ENCODE measurements at regions not wholly inside any gene's neighbourhood (a gene's known extent, or its start where the extent isn't known, plus 50 kb on each side); places are given as distances from the start of the nearest gene placed in this dataset.

DNA sequence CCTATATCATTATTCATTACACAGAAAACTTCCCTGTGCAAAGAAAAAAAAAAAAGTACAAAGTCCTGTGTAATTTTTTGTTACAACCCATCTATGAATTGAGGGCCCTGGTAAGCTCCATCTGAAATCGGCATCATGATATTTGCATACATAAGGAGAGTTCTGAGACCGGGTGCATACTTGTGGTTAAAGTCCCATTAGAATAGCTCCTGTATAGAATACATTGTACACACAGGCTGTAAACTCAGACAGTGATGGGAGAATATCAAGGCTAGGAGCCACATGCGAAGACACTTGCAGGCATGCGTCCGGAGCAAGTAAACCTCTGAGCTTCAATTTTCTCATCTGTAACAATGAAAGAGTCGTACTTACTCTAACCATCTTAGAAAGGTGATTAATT lies 353.2 kb downstream of the ETS1 start:
- TF ChIP-seq, protein P1, sequence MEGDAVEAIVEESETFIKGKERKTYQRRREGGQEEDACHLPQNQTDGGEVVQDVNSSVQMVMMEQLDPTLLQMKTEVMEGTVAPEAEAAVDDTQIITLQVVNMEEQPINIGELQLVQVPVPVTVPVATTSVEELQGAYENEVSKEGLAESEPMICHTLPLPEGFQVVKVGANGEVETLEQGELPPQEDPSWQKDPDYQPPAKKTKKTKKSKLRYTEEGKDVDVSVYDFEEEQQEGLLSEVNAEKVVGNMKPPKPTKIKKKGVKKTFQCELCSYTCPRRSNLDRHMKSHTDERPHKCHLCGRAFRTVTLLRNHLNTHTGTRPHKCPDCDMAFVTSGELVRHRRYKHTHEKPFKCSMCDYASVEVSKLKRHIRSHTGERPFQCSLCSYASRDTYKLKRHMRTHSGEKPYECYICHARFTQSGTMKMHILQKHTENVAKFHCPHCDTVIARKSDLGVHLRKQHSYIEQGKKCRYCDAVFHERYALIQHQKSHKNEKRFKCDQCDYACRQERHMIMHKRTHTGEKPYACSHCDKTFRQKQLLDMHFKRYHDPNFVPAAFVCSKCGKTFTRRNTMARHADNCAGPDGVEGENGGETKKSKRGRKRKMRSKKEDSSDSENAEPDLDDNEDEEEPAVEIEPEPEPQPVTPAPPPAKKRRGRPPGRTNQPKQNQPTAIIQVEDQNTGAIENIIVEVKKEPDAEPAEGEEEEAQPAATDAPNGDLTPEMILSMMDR (IDR thresholded peaks at IDR 0.05; ENCODE audit: insufficient read depth, low read length) = no peak
- no peak overlapping the region for H3K4me3 ChIP-seq (ENCODE audit: low read depth, low read length)
- DNase-seq (ENCODE audit: low read depth) = no peak

DNA sequence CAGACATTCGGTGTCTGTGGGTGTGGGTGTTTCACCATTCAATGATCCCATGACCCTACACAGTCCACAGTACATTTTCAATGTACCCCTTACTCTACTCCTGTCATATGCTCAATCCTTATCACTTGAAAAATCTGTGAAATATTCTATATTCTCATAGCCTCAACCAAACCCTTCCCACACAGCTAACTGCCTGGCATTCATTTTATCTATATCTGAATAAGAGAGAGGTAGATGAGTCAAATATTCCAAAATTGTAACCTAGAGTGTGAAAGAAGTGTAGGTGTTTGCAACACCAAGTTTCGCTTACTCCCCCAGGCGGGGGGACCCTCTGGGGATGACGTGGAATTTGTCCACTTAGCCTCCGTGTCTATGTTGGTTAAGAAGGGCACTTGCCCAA lies 354.8 kb downstream of the ETS1 start:
- TF ChIP-seq, protein P1 (IDR thresholded peaks at IDR 0.05; ENCODE audit: insufficient read depth, low read length) = no peak
- no peak overlapping the region for H3K4me3 ChIP-seq (ENCODE audit: low read depth, low read length)
- no peak for DNase-seq (ENCODE audit: low read depth)

DNA sequence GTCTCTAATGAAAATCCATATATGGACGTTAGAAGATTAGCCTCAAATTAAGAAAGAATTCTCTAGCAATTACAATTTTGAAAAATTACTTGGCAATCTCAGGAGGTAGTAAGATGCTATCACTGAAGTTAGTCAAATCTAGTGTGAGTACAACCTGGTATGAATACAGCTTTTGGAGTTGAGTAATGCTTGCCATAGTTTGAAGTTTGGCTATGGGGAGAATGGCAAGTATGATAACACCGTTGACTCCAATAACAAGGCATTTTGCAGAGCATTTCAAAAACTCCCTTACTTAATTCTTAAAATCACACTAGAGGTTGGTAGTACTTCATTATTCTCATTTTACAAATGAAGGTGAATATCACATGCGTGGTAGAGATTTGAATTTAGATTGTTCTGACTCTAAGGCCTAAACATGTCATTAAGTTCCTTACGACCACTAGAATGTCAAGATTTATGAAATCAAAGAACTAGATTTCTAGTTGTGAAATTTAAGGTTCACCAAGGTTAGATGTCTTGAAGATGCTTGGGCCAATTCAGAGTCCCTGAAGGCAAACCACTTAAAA lies 355.4 kb downstream of the ETS1 start:
- TF ChIP-seq, protein P1 (IDR thresholded peaks at IDR 0.05; ENCODE audit: insufficient read depth, low read length) = no peak
- DNase-seq (ENCODE audit: low read depth) = no peak
- H3K4me3 ChIP-seq (ENCODE audit: low read depth, low read length) = no peak overlapping the region

DNA sequence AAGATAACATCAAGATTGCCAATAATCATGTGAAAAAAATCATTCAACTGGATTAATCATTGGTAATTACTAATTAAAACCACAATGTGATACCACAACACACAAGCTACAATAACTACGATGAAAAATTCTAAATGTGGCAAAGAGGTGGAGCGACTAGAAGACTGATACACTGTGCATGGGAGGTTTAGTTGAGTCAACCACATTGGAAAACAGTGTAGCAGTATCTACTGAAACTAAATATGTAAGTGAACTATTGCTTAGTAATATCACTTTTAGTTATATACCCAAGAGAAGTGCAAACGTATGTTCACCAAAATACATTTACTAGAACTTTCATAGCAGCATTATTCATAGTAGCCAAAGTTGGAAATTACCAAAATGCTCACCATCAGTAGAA lies 359.9 kb downstream of the ETS1 start:
- TF ChIP-seq, protein P1 (IDR thresholded peaks at IDR 0.05; ENCODE audit: insufficient read depth, low read length) = no peak
- DNase-seq (ENCODE audit: low read depth) = no peak
- H3K4me3 ChIP-seq (ENCODE audit: low read depth, low read length) = no peak overlapping the region

DNA sequence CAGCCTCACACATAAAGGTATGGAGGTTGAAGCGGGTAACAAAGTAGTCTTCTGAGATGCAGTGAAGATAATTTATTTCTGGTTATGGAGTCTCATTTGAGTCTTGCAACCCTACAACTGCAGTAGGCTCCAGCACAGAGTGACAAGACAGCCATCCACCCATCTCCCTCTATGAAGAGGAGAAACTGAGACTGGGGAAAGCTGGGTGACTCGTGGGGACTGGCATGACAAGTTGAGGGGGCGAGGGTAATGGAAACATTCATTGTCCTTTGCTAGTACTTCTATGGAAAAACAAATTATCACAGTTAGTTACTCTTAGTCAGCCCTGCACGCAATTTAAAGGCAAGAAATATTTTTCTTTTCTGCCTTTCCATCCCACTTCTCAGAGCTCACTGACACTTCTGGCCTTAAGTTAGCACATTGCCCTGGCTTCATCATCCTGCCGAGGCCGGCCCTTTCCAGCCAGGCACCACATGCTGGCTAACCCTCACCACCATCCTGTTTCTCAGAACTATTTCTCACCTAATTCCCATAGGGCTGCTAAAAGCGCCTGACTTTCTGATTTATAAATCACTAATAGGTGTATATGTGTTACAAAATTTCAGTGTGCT lies 361.1 kb downstream of the ETS1 start:
- no peak for DNase-seq (ENCODE audit: low read depth)
- H3K4me3 ChIP-seq (ENCODE audit: low read depth, low read length) = no peak overlapping the region
- TF ChIP-seq, protein P1 (IDR thresholded peaks at IDR 0.05; ENCODE audit: insufficient read depth, low read length) = no peak

DNA sequence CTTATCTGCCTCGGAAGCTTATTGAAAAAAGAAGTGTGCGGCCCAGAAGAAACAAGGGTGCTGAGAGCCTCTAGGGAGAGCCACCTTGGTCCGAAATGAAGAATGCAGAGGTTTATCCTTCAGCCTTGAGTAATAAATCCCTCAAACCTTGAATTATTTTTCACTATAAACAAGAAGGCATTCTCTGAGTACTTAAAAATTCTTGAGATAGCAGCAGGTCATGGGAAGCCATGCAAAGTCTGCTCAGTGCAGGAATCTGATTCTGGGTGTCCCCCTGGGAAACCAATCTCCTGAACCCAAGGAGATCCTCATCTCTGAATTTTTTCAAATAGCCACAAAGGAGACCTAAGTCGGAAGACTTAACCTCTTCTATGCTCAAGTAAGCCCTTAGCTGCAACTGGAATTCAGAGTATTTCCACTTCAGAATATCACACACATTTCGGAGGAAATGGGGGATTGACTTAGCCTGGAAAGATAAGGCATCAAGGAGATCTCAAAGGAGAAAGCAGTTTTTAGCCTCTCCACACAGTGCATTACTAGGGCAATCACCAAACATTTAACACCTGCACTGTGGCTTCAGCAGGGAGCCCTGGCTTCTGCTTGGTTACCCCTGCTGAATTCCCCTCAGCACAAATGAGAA lies 365.0 kb downstream of the ETS1 start:
- no peak for DNase-seq (ENCODE audit: low read depth)
- TF ChIP-seq, protein P1 (IDR thresholded peaks at IDR 0.05; ENCODE audit: insufficient read depth, low read length) = no peak
- H3K4me3 ChIP-seq (ENCODE audit: low read depth, low read length) = no peak overlapping the region

Data from fibroblast of the aortic adventitia (primary cell).